ENCODE measurements at regions not wholly inside any gene's neighbourhood (a gene's known extent, or its start where the extent isn't known, plus 50 kb on each side); places are given as distances from the start of the nearest gene placed in this dataset.

GRCh38 chr6:88474720-88475119 is 308.6 kb upstream of the CNR1 start:
- H3K27ac ChIP-seq, result no peak overlapping the region
- H3K4me3 ChIP-seq, result no peak overlapping the region
- no peak for DNase-seq (ENCODE audit: low read depth in 1 of 2, low spot score in 1 of 2)
- H3K36me3 ChIP-seq, result no peaks in the 10 kb centered on the region
- no peaks in the 10 kb centered on the region for H3K9me3 ChIP-seq (ENCODE audit: low read depth)
- no peaks in the 10 kb centered on the region for H3K27me3 ChIP-seq
- TF ChIP-seq, protein P1, sequence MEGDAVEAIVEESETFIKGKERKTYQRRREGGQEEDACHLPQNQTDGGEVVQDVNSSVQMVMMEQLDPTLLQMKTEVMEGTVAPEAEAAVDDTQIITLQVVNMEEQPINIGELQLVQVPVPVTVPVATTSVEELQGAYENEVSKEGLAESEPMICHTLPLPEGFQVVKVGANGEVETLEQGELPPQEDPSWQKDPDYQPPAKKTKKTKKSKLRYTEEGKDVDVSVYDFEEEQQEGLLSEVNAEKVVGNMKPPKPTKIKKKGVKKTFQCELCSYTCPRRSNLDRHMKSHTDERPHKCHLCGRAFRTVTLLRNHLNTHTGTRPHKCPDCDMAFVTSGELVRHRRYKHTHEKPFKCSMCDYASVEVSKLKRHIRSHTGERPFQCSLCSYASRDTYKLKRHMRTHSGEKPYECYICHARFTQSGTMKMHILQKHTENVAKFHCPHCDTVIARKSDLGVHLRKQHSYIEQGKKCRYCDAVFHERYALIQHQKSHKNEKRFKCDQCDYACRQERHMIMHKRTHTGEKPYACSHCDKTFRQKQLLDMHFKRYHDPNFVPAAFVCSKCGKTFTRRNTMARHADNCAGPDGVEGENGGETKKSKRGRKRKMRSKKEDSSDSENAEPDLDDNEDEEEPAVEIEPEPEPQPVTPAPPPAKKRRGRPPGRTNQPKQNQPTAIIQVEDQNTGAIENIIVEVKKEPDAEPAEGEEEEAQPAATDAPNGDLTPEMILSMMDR (IDR thresholded peaks at IDR 0.05; ENCODE audit: low read depth, low read length), result no peak
- H3K4me1 ChIP-seq (ENCODE audit: low read depth), result no peaks in the 10 kb centered on the region

- Histone ChIP-seq H3K27ac (no peak overlapping the region), H3K9me3 (ENCODE audit: low read depth) (no peaks in the 10 kb centered on the region), H3K4me1 (ENCODE audit: low read depth) (no peaks in the 10 kb centered on the region), H3K27me3 (no peaks in the 10 kb centered on the region), H3K36me3 (no peaks in the 10 kb centered on the region), H3K4me3 (no peak overlapping the region)
- DNase-seq (ENCODE audit: low read depth in 1 of 2, low spot score in 1 of 2), result no peak
- TF ChIP-seq, protein P1 (IDR thresholded peaks at IDR 0.05; ENCODE audit: low read depth, low read length), result no peak
These were observed 307.4 kb upstream of the CNR1 start for GRCh38 chr6:88473589-88473988.

DNA sequence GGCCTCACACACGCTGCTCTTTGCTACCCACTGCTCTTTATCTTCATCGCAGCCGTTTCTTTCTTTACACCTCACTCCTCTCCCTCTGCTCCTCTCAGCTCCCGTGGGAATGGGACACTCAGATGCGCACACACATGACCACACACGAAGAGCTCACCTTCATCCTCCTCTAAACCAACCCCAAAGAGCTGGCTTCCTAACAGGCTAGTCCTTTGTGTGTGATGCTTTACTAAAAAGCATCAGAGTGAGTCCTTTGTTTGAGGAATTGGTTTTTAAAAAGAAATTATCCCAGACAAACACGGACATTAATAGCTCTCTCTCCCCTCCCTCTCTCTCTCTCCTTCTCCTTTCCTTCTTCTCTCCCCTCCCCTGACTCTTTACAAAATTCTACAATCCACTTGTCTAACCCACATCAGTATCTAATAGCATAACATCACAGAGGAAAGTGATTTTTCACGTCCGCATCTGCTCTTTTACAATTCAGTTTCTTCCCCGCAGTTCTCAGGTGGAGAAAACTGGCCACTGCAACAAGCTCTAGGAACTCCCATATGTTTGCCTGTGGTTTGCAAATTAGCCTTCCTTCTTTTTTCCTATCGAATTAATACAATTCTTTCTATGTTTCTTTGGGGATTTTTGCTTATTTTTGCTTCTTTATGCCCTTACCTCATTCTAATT is 306.8 kb upstream of the CNR1 start:
- H3K27me3 ChIP-seq, result no peaks in the 10 kb centered on the region
- DNase-seq (ENCODE audit: low read depth in 1 of 2, low spot score in 1 of 2), result no peak
- TF ChIP-seq, protein P1 (IDR thresholded peaks at IDR 0.05; ENCODE audit: low read depth, low read length), result no peak

DNA sequence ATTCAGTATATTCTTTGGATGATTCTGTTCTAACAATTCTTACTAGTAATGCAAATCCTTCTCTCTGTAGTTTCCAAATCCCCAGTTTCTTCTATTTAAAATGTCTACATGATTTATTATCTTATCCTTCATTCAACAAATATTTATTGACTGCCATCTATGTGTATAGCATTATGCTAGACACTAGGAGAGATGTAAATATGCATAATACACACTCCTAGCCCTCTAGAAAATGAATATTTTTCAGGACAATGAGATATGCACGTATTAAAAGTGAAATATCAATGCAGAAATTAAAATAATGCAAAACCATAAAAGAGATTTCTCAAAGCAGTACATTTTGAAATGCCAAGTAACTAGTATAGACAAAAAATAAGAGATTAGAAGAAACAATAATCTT is 293.5 kb upstream of the CNR1 start:
- no peak for DNase-seq (ENCODE audit: low read depth in 1 of 2, low spot score in 1 of 2)
- H3K27me3 ChIP-seq, result no peaks in the 10 kb centered on the region
- TF ChIP-seq, protein P1 (IDR thresholded peaks at IDR 0.05; ENCODE audit: low read depth, low read length), result no peak

More for the DNA sequence above, 306.8 kb upstream of the CNR1 start:
- H3K4me1 ChIP-seq (ENCODE audit: low read depth), result no peaks in the 10 kb centered on the region
- no peak overlapping the region for H3K4me3 ChIP-seq
- H3K27ac ChIP-seq, result no peak overlapping the region
- no peaks in the 10 kb centered on the region for H3K36me3 ChIP-seq
- H3K9me3 ChIP-seq (ENCODE audit: low read depth), result no peaks in the 10 kb centered on the region

DNA sequence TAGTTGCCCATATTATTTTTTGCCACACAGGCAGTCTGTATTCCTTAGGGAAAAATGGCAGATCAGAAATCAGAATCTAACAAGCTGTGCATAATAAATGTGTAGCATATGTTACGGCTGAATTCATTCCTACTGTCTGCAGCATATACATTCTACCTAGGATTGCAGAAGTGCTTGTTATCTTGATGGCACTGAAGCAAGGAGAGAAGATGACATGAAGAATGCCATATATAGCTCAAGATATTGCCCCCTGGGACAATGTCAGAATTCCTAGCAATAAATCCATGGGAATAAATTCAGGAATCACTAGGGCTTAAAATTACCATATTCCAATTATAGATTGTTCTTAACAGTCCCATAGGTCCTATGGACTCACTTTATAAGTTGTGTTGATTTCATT is 293.0 kb upstream of the CNR1 start:
- Histone ChIP-seq H3K4me1 (ENCODE audit: low read depth) (no peaks in the 10 kb centered on the region), H3K36me3 (no peaks in the 10 kb centered on the region), H3K27me3 (no peaks in the 10 kb centered on the region), H3K4me3 (no peak overlapping the region), H3K9me3 (ENCODE audit: low read depth) (no peaks in the 10 kb centered on the region), H3K27ac (no peak overlapping the region)
- DNase-seq (ENCODE audit: low read depth in 1 of 2, low spot score in 1 of 2), result no peak
- TF ChIP-seq, protein P1 (IDR thresholded peaks at IDR 0.05; ENCODE audit: low read depth, low read length), result no peak

More for the DNA sequence above, 293.5 kb upstream of the CNR1 start:
- Histone ChIP-seq H3K36me3 (no peaks in the 10 kb centered on the region), H3K4me1 (ENCODE audit: low read depth) (no peaks in the 10 kb centered on the region), H3K9me3 (ENCODE audit: low read depth) (no peaks in the 10 kb centered on the region), H3K27ac (no peak overlapping the region), H3K4me3 (no peak overlapping the region)
